Mesenchymal stem cell (in vitro differentiated cells and primary cell): ENCODE measurements at regions not wholly inside any gene's neighbourhood (a gene's known extent, or its start where the extent isn't known, plus 50 kb on each side); places are given as distances from the start of the nearest gene placed in this dataset.

Experiments
- DNase-seq: peaks from one replicate; pipeline ENCODE4 v3.0.0-alpha.2; 2013
- H2AFZ ChIP-seq: one replicate; pipeline ENCODE4 v1.6.1; 2013; ENCODE audit warnings: low read depth, mild to moderate bottlenecking, control low read depth, inconsistent platforms, low read length, moderate library complexity
- H2AK5ac ChIP-seq: 2 replicates; pipeline ENCODE4 v1.6.1; 2013; ENCODE audit warnings: low read length, moderate library complexity, mild to moderate bottlenecking, inconsistent platforms; ENCODE audit not compliant: severe bottlenecking
- H2BK120ac ChIP-seq: one replicate; pipeline ENCODE4 v1.6.1; 2013; ENCODE audit warnings: low read depth, mild to moderate bottlenecking, inconsistent platforms, low read length, moderate library complexity
- H2BK12ac ChIP-seq, 2 experiments: one replicate each; pipeline ENCODE4 v1.6.1; 2013; ENCODE audit warnings: inconsistent platforms in 2 of 2, low read length in 2 of 2, mild to moderate bottlenecking in 2 of 2, moderate library complexity in 2 of 2, control low read depth in 1 of 2
- H2BK15ac ChIP-seq: one replicate; pipeline ENCODE4 v1.6.1; 2013; ENCODE audit warnings: mild to moderate bottlenecking, low read depth, inconsistent platforms; ENCODE audit not compliant: poor library complexity, severe bottlenecking
- H2BK5ac ChIP-seq: 2 replicates; pipeline ENCODE4 v1.6.1; 2013; ENCODE audit warnings: low read depth, mild to moderate bottlenecking, low read length, control low read depth, inconsistent platforms; ENCODE audit not compliant: poor library complexity, severe bottlenecking
- H3K14ac ChIP-seq, 2 experiments: one replicate each; pipeline ENCODE4 v1.6.1; 2013; ENCODE audit warnings: inconsistent platforms in 2 of 2, low read length in 2 of 2, control low read depth in 1 of 2, mild to moderate bottlenecking in 1 of 2, moderate library complexity in 1 of 2
- H3K18ac ChIP-seq, 2 experiments: one replicate each; pipeline ENCODE4 v1.6.1; 2013; ENCODE audit warnings: inconsistent platforms in 2 of 2, low read length in 2 of 2, control low read depth in 1 of 2, low read depth in 1 of 2, mild to moderate bottlenecking in 1 of 2
- H3K23ac ChIP-seq, 2 experiments: one replicate each; pipeline ENCODE4 v1.6.1; 2013; ENCODE audit warnings: inconsistent platforms in 2 of 2, low read length in 2 of 2, mild to moderate bottlenecking in 2 of 2, moderate library complexity in 2 of 2, control low read depth in 1 of 2
- H3K27ac ChIP-seq: 2 replicates; pipeline ENCODE4 v1.5.1; 2013; ENCODE audit warnings: mild to moderate bottlenecking, moderate library complexity, low read length, control low read depth, inconsistent platforms; ENCODE audit not compliant: poor library complexity, severe bottlenecking
- H3K27me3 ChIP-seq, 2 experiments: 2 replicates each; pipeline versions ENCODE4 v1.6.1 to v1.7.0; 2013; ENCODE audit warnings: low read length in 2 of 2, mild to moderate bottlenecking in 2 of 2, moderate library complexity in 2 of 2, control low read depth in 1 of 2, inconsistent platforms in 1 of 2; ENCODE audit not compliant: control insufficient read depth in 1 of 2, insufficient read depth in 1 of 2
- H3K36me3 ChIP-seq, 2 experiments: 2 replicates each; pipeline versions ENCODE4 v1.6.1 to v1.7.0; 2013; ENCODE audit warnings: low read length in 2 of 2, control low read depth in 1 of 2, inconsistent platforms in 1 of 2, low read depth in 1 of 2, mild to moderate bottlenecking in 1 of 2; ENCODE audit not compliant: insufficient read depth in 2 of 2, control insufficient read depth in 1 of 2
- H3K4ac ChIP-seq, 2 experiments: one replicate each; pipeline ENCODE4 v1.6.1; 2013; ENCODE audit warnings: inconsistent platforms in 2 of 2, low read length in 2 of 2, mild to moderate bottlenecking in 2 of 2, moderate library complexity in 2 of 2, control low read depth in 1 of 2, low read depth in 1 of 2
- H3K4me1 ChIP-seq: 2 replicates; pipeline ENCODE4 v1.6.1; 2013; ENCODE audit warnings: low read depth, low read length, control low read depth; ENCODE audit not compliant: control insufficient read depth, insufficient read depth
- H3K4me2 ChIP-seq: 2 replicates; pipeline ENCODE4 v1.6.1; 2013; ENCODE audit warnings: low read length, mild to moderate bottlenecking, inconsistent platforms; ENCODE audit not compliant: poor library complexity, severe bottlenecking
- H3K4me3 ChIP-seq, 2 experiments: 2 replicates each; pipeline versions ENCODE4 v1.5.1 to v1.7.0; 2013; ENCODE audit warnings: low read length in 2 of 2, mild to moderate bottlenecking in 2 of 2, control low read depth in 1 of 2, low read depth in 1 of 2; ENCODE audit not compliant: insufficient read depth in 1 of 2
- H3K79me1 ChIP-seq: replicated peaks from 2 replicates; pipeline ENCODE4 v1.6.1; 2013; ENCODE audit warnings: mild to moderate bottlenecking, control low read depth, low read length, inconsistent platforms; ENCODE audit not compliant: poor library complexity, severe bottlenecking
- H3K9ac ChIP-seq: 2 replicates; pipeline ENCODE4 v1.7.0; 2013; ENCODE audit warnings: mild to moderate bottlenecking, low read length, moderate library complexity
- H3K9me3 ChIP-seq: 2 replicates; pipeline ENCODE4 v1.7.0; 2013; ENCODE audit warnings: mild to moderate bottlenecking, low read length; ENCODE audit not compliant: control insufficient read depth
- H4K8ac ChIP-seq: one replicate; pipeline ENCODE4 v1.6.1; 2013; ENCODE audit warnings: inconsistent platforms, mild to moderate bottlenecking, low read length, moderate library complexity
- H4K91ac ChIP-seq: one replicate; pipeline ENCODE4 v1.6.1; 2013; ENCODE audit warnings: mild to moderate bottlenecking, low read length, inconsistent platforms
- WGBS: methylation state at CpG from one replicate; pipeline ENCODE4 v1.1.7; 2013; ENCODE audit warnings: mixed read lengths; 5-methylcytosine and 5-hydroxymethylcytosine counted together

GRCh38 chr7:155219947-155220769, 77.5 kb upstream of the INSIG1 start:
- Histone ChIP-seq H2AFZ (no peak overlapping the region), H3K79me1 (no peaks in the 10 kb centered on the region), H3K23ac (no peak overlapping the region), H2BK5ac (no peak overlapping the region), H3K4me1 (peaks cover 12% of the 10 kb centered on the region), H4K91ac (peak overlapping the region; percentile 54), H3K9me3 (no peaks in the 10 kb centered on the region), H2AK5ac (no peak overlapping the region), H3K27me3 (peaks cover 0 to 18% of the 10 kb centered on the region in 2 experiments), H2BK15ac (no peak overlapping the region), H3K18ac (no peak overlapping the region), H3K14ac (peak overlapping the region in 1 of 2 experiments; percentile 18), H4K8ac (no peak overlapping the region), H3K27ac (no peak overlapping the region), H3K36me3 (no peaks in the 10 kb centered on the region), H3K4ac (no peak overlapping the region), H2BK120ac (no peak overlapping the region), H3K4me3 (peak overlapping the region in 1 of 2 experiments; percentile 7), H3K4me2 (no peak overlapping the region), H3K9ac (no peak overlapping the region), H2BK12ac (no peak overlapping the region)
- 82% methylated on average over 18 of the region's 18 CpGs for WGBS
- DNase-seq = no peak

- Histone ChIP-seq H3K27me3 (peaks cover 0 to 16% of the 10 kb centered on the region in 2 experiments), H2BK12ac (no peak overlapping the region), H3K4me2 (no peak overlapping the region), H3K9me3 (no peaks in the 10 kb centered on the region), H3K36me3 (no peaks in the 10 kb centered on the region), H3K79me1 (no peaks in the 10 kb centered on the region), H3K14ac (no peak overlapping the region), H2BK120ac (no peak overlapping the region), H3K27ac (no peak overlapping the region), H3K4me3 (no peak overlapping the region), H4K8ac (no peak overlapping the region), H3K9ac (no peak overlapping the region), H2AFZ (no peak overlapping the region), H4K91ac (no peak overlapping the region), H2BK5ac (no peak overlapping the region), H2BK15ac (no peak overlapping the region), H2AK5ac (no peak overlapping the region), H3K23ac (no peak overlapping the region), H3K4ac (no peak overlapping the region), H3K18ac (no peak overlapping the region), H3K4me1 (peaks cover 12% of the 10 kb centered on the region)
- 84% methylated on average over 5 of the region's 5 CpGs for WGBS
- DNase-seq = no peak
Observed at GRCh38 chr7:155220903-155221302, 76.8 kb upstream of the INSIG1 start.

GRCh38 chr7:155221547-155221946, 76.1 kb upstream of the INSIG1 start:
- no peak overlapping the region for H3K9ac ChIP-seq
- 79% methylated on average over 4 of the region's 4 CpGs for WGBS
- no peak overlapping the region for H2BK15ac ChIP-seq

GRCh38 chr7:155222061-155222460, 75.6 kb upstream of the INSIG1 start:
- Histone ChIP-seq H3K18ac (no peak overlapping the region), H2BK120ac (no peak overlapping the region), H4K8ac (no peak overlapping the region), H3K36me3 (no peaks in the 10 kb centered on the region), H2BK12ac (no peak overlapping the region), H3K79me1 (no peaks in the 10 kb centered on the region), H2BK15ac (no peak overlapping the region), H2BK5ac (no peak overlapping the region), H2AFZ (no peak overlapping the region), H3K14ac (no peak overlapping the region), H3K27ac (no peak overlapping the region), H3K27me3 (peaks cover 0 to 15% of the 10 kb centered on the region in 2 experiments), H3K4ac (no peak overlapping the region), H3K9me3 (no peaks in the 10 kb centered on the region), H3K23ac (no peak overlapping the region), H2AK5ac (no peak overlapping the region), H4K91ac (no peak overlapping the region), H3K4me2 (no peak overlapping the region), H3K4me1 (peaks cover 12% of the 10 kb centered on the region), H3K9ac (no peak overlapping the region), H3K4me3 (no peak overlapping the region)
- DNase-seq = no peak
- WGBS = 93% methylated on average over 2 of the region's 2 CpGs

More at GRCh38 chr7:155221547-155221946, 76.1 kb upstream of the INSIG1 start:
- Histone ChIP-seq H3K4me3 (no peak overlapping the region), H2AK5ac (no peak overlapping the region), H2BK12ac (no peak overlapping the region), H4K8ac (no peak overlapping the region), H3K79me1 (no peaks in the 10 kb centered on the region), H3K14ac (no peak overlapping the region), H2BK5ac (no peak overlapping the region), H3K4ac (no peak overlapping the region), H3K18ac (no peak overlapping the region), H2BK120ac (no peak overlapping the region), H3K4me2 (no peak overlapping the region), H3K27ac (no peak overlapping the region), H3K4me1 (peaks cover 12% of the 10 kb centered on the region), H3K23ac (no peak overlapping the region), H3K9me3 (no peaks in the 10 kb centered on the region), H3K27me3 (peaks cover 0 to 15% of the 10 kb centered on the region in 2 experiments), H2AFZ (no peak overlapping the region), H3K36me3 (no peaks in the 10 kb centered on the region), H4K91ac (no peak overlapping the region)
- DNase-seq = no peak
